Peyer's patch (tissue), 4 donors: ENCODE measurements at regions not wholly inside any gene's neighbourhood (a gene's known extent, or its start where the extent isn't known, plus 50 kb on each side); places are given as distances from the start of the nearest gene placed in this dataset.

Experiments
- CTCF ChIP-seq, 6 experiments: fragments of 450-650 bp in 4 of 6; fragments of 200-600 bp in 2 of 6; sonication (generic) in 1 of 6; IDR thresholded peaks; one replicate each; pipeline ENCODE4 v1.5.1; 2017 to 2019; ENCODE audit warnings: antibody characterized with exemption in 6 of 6, mild to moderate bottlenecking in 3 of 6, moderate library complexity in 1 of 6
- POLR2A ChIP-seq, 2 donors: fragments of 450-650 bp; IDR thresholded peaks; one replicate each; pipeline ENCODE4 v1.5.1; 2017; ENCODE audit warnings: antibody characterized with exemption in 2 of 2, mild to moderate bottlenecking in 2 of 2, moderate library complexity in 2 of 2

DNA sequence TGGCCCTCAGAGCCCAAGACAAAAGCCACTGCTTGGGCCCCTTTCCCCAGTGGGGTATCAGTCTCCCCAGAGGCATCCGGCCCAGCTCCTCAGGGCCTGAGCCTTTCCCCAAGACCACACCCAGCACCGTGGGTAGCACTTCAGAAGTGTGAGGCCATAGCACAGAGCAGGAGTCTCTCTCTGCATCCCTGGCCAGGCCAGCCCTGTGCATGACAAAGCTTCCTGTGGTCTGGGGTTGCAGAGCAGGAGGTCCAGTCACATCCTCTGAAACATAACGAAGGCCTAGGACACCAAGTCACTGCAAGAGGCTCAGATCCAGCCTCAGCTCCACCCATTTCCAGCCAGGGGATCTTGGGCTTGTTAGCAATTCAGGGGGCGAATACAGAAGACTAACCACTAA is 56.8 kb upstream of the ZNF423 start:
- TF ChIP-seq CTCF (IDR thresholded peaks at IDR 0.05) (no peak), POLR2A (IDR thresholded peaks at IDR 0.05) (no peak)
